Astrocyte (in vitro differentiated cells and primary cell): ENCODE measurements at regions not wholly inside any gene's neighbourhood (a gene's known extent, or its start where the extent isn't known, plus 50 kb on each side); places are given as distances from the start of the nearest gene placed in this dataset.

ENCODE experiments used
- DNase-seq: peaks from one replicate; pipeline ENCODE4 v3.0.0-alpha.2; 2010; ENCODE audit warnings: low read depth
- FAIRE-seq: peaks from 2 replicates; lab custom pipeline; 2011; peaks lifted over from hg19 to GRCh38; lab: Jason Lieb, UNC
- H2AFZ ChIP-seq: 2 replicates; pipeline ENCODE4 v1.6.0; 2012; ENCODE audit warnings: low read depth, low read length, inconsistent platforms
- H3K27ac ChIP-seq: 2 replicates; pipeline ENCODE4 v1.5.1; 2011; ENCODE audit warnings: low read depth, low read length, inconsistent platforms
- H3K27me3 ChIP-seq: 2 replicates; pipeline ENCODE4 v1.6.0; 2011; ENCODE audit warnings: low read length, inconsistent platforms; ENCODE audit not compliant: insufficient read depth
- H3K36me3 ChIP-seq: 2 replicates; pipeline ENCODE4 v1.5.1; 2011; ENCODE audit warnings: low read length, inconsistent platforms; ENCODE audit not compliant: insufficient read depth
- H3K4me1 ChIP-seq: 2 replicates; pipeline ENCODE4 v1.5.1; 2011; ENCODE audit warnings: low read length, inconsistent platforms; ENCODE audit not compliant: insufficient read depth
- H3K4me2 ChIP-seq: 2 replicates; pipeline ENCODE4 v1.6.0; 2012; ENCODE audit warnings: low read length, inconsistent platforms
- H3K4me3 ChIP-seq: 2 replicates; pipeline ENCODE4 v1.5.1; 2011; ENCODE audit warnings: low read depth, mild to moderate bottlenecking, low read length, inconsistent platforms; ENCODE audit not compliant: insufficient read depth
- H3K79me2 ChIP-seq: 2 replicates; pipeline ENCODE4 v1.6.0; 2012; ENCODE audit warnings: mild to moderate bottlenecking, low read length, inconsistent platforms; ENCODE audit not compliant: insufficient read depth
- H3K9ac ChIP-seq: 2 replicates; pipeline ENCODE4 v1.6.0; 2012; ENCODE audit warnings: mild to moderate bottlenecking, low read length, inconsistent platforms
- H3K9me3 ChIP-seq: 2 replicates; pipeline ENCODE4 v1.5.1; 2012; ENCODE audit warnings: low read depth, mild to moderate bottlenecking, low read length, inconsistent platforms; ENCODE audit not compliant: insufficient read depth
- H4K20me1 ChIP-seq: 2 replicates; pipeline ENCODE4 v1.6.0; 2012; ENCODE audit warnings: low read length, inconsistent platforms; ENCODE audit not compliant: insufficient read depth
- H3K27ac Mint-ChIP-seq: one replicate; pipeline ENCODE4 v1.8.0; 2021; ENCODE audit warnings: mild to moderate bottlenecking, mixed read lengths; ENCODE audit not compliant: unreplicated experiment
- H3K27me3 Mint-ChIP-seq: one replicate; pipeline ENCODE4 v1.8.0; 2021; ENCODE audit warnings: low read depth, mixed read lengths; ENCODE audit not compliant: unreplicated experiment
- H3K36me3 Mint-ChIP-seq: one replicate; pipeline ENCODE4 v1.8.0; 2021; ENCODE audit warnings: low read depth, mixed read lengths; ENCODE audit not compliant: unreplicated experiment
- H3K4me1 Mint-ChIP-seq: one replicate; pipeline ENCODE4 v1.8.0; 2021; ENCODE audit warnings: low read depth, mixed read lengths; ENCODE audit not compliant: unreplicated experiment
- H3K4me3 Mint-ChIP-seq: one replicate; pipeline ENCODE4 v1.8.0; 2021; ENCODE audit warnings: mild to moderate bottlenecking, moderate library complexity, mixed read lengths; ENCODE audit not compliant: unreplicated experiment
- H3K9me3 Mint-ChIP-seq: one replicate; pipeline ENCODE4 v1.8.0; 2021; ENCODE audit warnings: mild to moderate bottlenecking, mixed read lengths; ENCODE audit not compliant: unreplicated experiment
- CTCF ChIP-seq: IDR thresholded peaks from 2 replicates; pipeline ENCODE4 v1.5.1; 2011; ENCODE audit warnings: low read depth, mild to moderate bottlenecking, inconsistent platforms, low read length, moderate library complexity; ENCODE audit not compliant: insufficient read depth
- EZH2 ChIP-seq: IDR thresholded peaks from 2 replicates; pipeline ENCODE4 v1.6.1; 2012; ENCODE audit warnings: mild to moderate bottlenecking, low read length, inconsistent platforms; ENCODE audit not compliant: insufficient read depth

DNA sequence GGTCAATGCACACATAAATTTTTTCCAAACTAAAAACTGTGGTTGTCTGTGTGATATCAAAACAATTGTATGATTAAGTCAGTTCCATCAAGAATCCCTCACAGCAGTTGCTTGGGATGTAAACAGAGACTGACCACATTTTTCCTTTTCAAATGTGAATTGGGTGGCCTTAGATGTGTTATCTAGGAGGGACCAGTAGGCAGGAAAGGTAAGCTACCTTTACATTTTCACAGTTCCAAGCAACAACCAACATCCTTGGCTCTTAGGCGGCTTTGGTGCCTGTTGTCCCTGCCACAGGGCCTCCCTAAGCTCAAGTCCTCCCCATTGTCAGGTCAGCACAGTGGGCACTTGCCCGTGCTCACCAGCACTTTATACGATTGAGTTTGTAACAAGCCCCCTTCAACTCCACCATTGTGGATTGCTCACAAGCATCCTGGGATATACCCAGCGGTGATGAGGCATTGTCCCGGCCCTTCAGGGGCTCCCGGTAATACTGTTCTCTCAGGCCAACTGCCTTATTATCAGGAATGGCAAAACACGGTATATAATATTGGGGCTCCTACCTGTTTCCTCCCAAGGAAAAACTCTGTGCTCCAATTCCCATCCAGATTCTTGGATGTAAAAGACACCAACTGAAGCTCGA is 114.9 kb upstream of the ANKRD1 start:
- H3K9ac ChIP-seq: no peak overlapping the region
- no peaks in the 10 kb centered on the region for H3K27me3 ChIP-seq
- Mint-ChIP-seq H3K27ac (no peak overlapping the region), H3K36me3 (peaks cover 3% of the 10 kb centered on the region), H3K4me1 (peaks cover 17% of the 10 kb centered on the region), H3K4me3 (no peak overlapping the region), H3K9me3 (no peaks in the 10 kb centered on the region), H3K27me3 (no peaks in the 10 kb centered on the region)
- no peak overlapping the region for H3K4me2 ChIP-seq
- H2AFZ ChIP-seq: no peak overlapping the region
- FAIRE-seq (no peak), DNase-seq (no peak)
- H3K36me3 ChIP-seq: no peaks in the 10 kb centered on the region
- H3K4me1 ChIP-seq: no peaks in the 10 kb centered on the region
- no peaks in the 10 kb centered on the region for H4K20me1 ChIP-seq
- H3K9me3 ChIP-seq: no peaks in the 10 kb centered on the region
- no peak overlapping the region for H3K4me3 ChIP-seq
- TF ChIP-seq CTCF: no peak
- no peak for TF ChIP-seq EZH2
- no peak overlapping the region for H3K27ac ChIP-seq
- H3K79me2 ChIP-seq: no peaks in the 10 kb centered on the region

DNA sequence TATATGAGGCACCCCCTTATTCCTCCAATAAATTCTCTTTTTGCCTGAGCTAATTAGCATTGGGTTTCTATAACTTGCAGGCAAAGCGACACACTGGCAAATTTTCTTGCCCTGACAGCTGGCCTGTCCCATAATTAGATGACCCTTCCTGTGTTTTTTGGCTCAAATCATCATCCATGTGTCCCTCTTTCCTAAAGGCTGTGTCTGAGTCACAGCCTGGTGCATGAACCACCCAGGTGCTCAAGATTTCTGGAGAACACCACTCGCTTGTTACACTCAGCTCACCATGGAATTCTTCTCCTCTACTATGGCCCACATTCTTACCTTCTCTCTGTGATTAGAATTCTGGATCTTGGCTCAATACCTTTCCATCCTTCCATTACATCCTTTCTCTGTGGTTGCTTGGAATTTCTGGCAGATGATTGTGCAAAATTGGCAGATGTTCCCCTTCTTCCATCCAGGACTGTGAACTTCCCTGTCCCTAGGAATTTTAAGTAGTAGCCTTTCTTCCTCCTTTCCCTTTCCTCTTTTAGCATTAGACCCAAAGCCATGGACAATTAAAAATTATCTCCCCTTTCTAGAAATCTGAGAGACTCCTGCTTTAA is 116.0 kb upstream of the ANKRD1 start:
- H3K9me3 Mint-ChIP-seq: peaks cover 2% of the 10 kb centered on the region
- no peaks in the 10 kb centered on the region for H3K79me2 ChIP-seq
- H3K4me3 Mint-ChIP-seq: no peak overlapping the region
- H3K27ac ChIP-seq: no peak overlapping the region
- DNase-seq (peak; percentile 60), FAIRE-seq (no peak)
- TF ChIP-seq EZH2: no peak
- no peak for TF ChIP-seq CTCF
- no peaks in the 10 kb centered on the region for H3K27me3 ChIP-seq
- no peak overlapping the region for H3K4me2 ChIP-seq
- no peak overlapping the region for H3K4me3 ChIP-seq
- H3K36me3 Mint-ChIP-seq: peaks cover 3% of the 10 kb centered on the region
- H3K27ac Mint-ChIP-seq: no peak overlapping the region
- H3K36me3 ChIP-seq: no peaks in the 10 kb centered on the region
- H3K4me1 Mint-ChIP-seq: peaks cover 17% of the 10 kb centered on the region
- no peaks in the 10 kb centered on the region for H3K27me3 Mint-ChIP-seq
- H3K4me1 ChIP-seq: no peaks in the 10 kb centered on the region
- H3K9me3 ChIP-seq: no peaks in the 10 kb centered on the region
- no peak overlapping the region for H2AFZ ChIP-seq
- no peaks in the 10 kb centered on the region for H4K20me1 ChIP-seq
- H3K9ac ChIP-seq: no peak overlapping the region

- no peaks in the 10 kb centered on the region for H3K79me2 ChIP-seq
- no peak overlapping the region for H3K9ac ChIP-seq
- H3K4me3 ChIP-seq: no peak overlapping the region
- H4K20me1 ChIP-seq: no peaks in the 10 kb centered on the region
- peaks cover 3% of the 10 kb centered on the region for H3K36me3 Mint-ChIP-seq
- no peaks in the 10 kb centered on the region for H3K27me3 ChIP-seq
- TF ChIP-seq EZH2 (no peak), CTCF (no peak)
- H3K4me1 ChIP-seq: no peaks in the 10 kb centered on the region
- FAIRE-seq: no peak
- no peaks in the 10 kb centered on the region for H3K36me3 ChIP-seq
- H3K9me3 ChIP-seq: no peaks in the 10 kb centered on the region
- no peak overlapping the region for H3K27ac Mint-ChIP-seq
- H3K27ac ChIP-seq: no peak overlapping the region
- H3K9me3 Mint-ChIP-seq: peaks cover 2% of the 10 kb centered on the region
- H3K4me2 ChIP-seq: no peak overlapping the region
- no peak overlapping the region for H2AFZ ChIP-seq
- H3K4me1 Mint-ChIP-seq: peaks cover 5% of the 10 kb centered on the region
- no peak overlapping the region for H3K4me3 Mint-ChIP-seq
- no peak for DNase-seq
- no peaks in the 10 kb centered on the region for H3K27me3 Mint-ChIP-seq
Observed at GRCh38 chr10:91038971-91039370, 118.1 kb upstream of the ANKRD1 start.
